GM13977 (cell line): ENCODE measurements at regions not wholly inside any gene's neighbourhood (a gene's known extent, or its start where the extent isn't known, plus 50 kb on each side); places are given as distances from the start of the nearest gene placed in this dataset.

Source experiments
- DNase-seq: peaks from one replicate; pipeline ENCODE4 v3.0.0; 2012; ENCODE audit warnings: low spot score
- CTCF ChIP-seq: IDR thresholded peaks from 2 replicates; pipeline ENCODE4 v1.5.1; 2012; ENCODE audit warnings: mild to moderate bottlenecking, control low read depth; ENCODE audit not compliant: insufficient read depth; ENCODE audit errors: extremely low read depth, missing control alignments
- in situ Hi-C: fragments of 300-500 bp; cut with MboI; formaldehyde crosslinking; loops from one replicate; pipeline ENCODE4 v1.12.0; 2022; ENCODE audit warnings: low sequenced_read_pairs, low pct_unique_long_range_greater_than_20kb, mixed read lengths, inconsistent platforms; ENCODE audit not compliant: unreplicated experiment

GRCh38 chr13:89828506-89828905, 1519.0 kb upstream of the MIR17HG start:
- DNase-seq: no peak
- no peak for TF ChIP-seq CTCF
- in situ Hi-C loops: no loop called here

- no peak for TF ChIP-seq CTCF
- no peak for DNase-seq
- in situ Hi-C loops: no loop called here
Measured at GRCh38 chr13:89831157-89831556, 1516.3 kb upstream of the MIR17HG start.

GRCh38 chr13:89832827-89833226, 1514.7 kb upstream of the MIR17HG start:
- no peak for TF ChIP-seq CTCF

GRCh38 chr13:89843621-89844020, 1503.9 kb upstream of the MIR17HG start:
- no peak for TF ChIP-seq CTCF
- in situ Hi-C loops: no loop called here

More at GRCh38 chr13:89832827-89833226, 1514.7 kb upstream of the MIR17HG start:
- DNase-seq: no peak
- in situ Hi-C loops: no loop called here

GRCh38 chr13:89845874-89846273, 1501.6 kb upstream of the MIR17HG start:
- no peak for TF ChIP-seq CTCF
- in situ Hi-C loops: no loop called here
- DNase-seq: no peak

More at GRCh38 chr13:89843621-89844020, 1503.9 kb upstream of the MIR17HG start:
- DNase-seq: no peak

GRCh38 chr13:89846926-89847585, 1500.4 kb upstream of the MIR17HG start:
- no peak for DNase-seq
- in situ Hi-C loops: no loop called here
- TF ChIP-seq CTCF: no peak
